ENCODE measurements at regions not wholly inside any gene's neighbourhood (a gene's known extent, or its start where the extent isn't known, plus 50 kb on each side); places are given as distances from the start of the nearest gene placed in this dataset.

DNA sequence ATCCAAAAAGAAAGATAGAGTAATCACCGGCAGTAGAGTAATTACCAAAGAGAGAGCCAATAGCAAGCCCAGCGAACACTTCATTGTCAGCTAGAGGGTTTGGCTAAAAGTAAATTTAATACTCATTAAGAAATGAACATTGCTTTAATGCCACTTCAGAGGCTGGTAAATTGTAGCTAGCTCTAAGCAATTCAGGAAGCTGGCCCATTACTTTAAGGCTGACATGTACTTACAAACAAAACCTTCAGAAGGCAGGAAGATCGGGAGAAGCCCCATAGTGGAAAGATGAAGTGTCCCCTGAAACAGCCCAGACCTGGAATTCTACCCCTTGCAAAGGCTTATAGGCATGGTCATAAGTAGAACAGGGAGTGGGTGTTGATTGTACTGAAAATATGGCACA lies 396.6 kb upstream of the ID4 start:
- TF ChIP-seq GATA3 (IDR thresholded peaks at IDR 0.05; ENCODE audit: low read depth, low read length) (no peak), GATA2 (IDR thresholded peaks at IDR 0.05; ENCODE audit: low read depth, low read length) (no peak)
